Fibroblast of the aortic adventitia (primary cell): ENCODE measurements at regions not wholly inside any gene's neighbourhood (a gene's known extent, or its start where the extent isn't known, plus 50 kb on each side); places are given as distances from the start of the nearest gene placed in this dataset.

Experiments used
- DNase-seq: peaks from one replicate; pipeline ENCODE4 v3.0.0-alpha.2; 2010; ENCODE audit warnings: low read depth
- H3K4me3 ChIP-seq: 2 replicates; pipeline ENCODE4 v1.5.1; 2011; ENCODE audit warnings: low read depth, mild to moderate bottlenecking, control low read depth, low read length, moderate library complexity
- TF ChIP-seq, protein P1 (sequence below): IDR thresholded peaks from 2 replicates; pipeline ENCODE4 v1.5.1; 2011; ENCODE audit warnings: mild to moderate bottlenecking, low read length, control low read depth, inconsistent platforms; ENCODE audit not compliant: insufficient read depth

DNA sequence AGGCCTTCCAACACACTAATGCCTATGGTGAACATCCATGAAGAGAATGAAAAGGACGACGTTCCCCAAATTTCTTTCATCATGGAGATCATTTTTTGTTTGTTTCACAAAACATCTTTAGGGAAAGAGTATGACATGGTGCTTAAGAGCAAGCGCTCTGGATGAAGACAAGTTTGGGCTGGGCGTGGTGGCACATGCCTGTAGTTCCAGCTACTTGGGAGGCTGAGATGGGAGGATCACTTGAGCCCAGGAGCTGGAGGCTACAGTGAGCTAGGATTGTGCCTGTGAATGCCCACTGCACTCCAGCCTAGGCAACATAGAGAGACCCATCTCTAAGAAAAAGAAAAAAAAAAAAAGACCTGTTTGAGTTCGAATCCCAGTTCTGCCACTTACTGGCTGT lies 253.1 kb downstream of the PTPRU start:
- no peak for DNase-seq
- no peak overlapping the region for H3K4me3 ChIP-seq
- TF ChIP-seq, protein P1, sequence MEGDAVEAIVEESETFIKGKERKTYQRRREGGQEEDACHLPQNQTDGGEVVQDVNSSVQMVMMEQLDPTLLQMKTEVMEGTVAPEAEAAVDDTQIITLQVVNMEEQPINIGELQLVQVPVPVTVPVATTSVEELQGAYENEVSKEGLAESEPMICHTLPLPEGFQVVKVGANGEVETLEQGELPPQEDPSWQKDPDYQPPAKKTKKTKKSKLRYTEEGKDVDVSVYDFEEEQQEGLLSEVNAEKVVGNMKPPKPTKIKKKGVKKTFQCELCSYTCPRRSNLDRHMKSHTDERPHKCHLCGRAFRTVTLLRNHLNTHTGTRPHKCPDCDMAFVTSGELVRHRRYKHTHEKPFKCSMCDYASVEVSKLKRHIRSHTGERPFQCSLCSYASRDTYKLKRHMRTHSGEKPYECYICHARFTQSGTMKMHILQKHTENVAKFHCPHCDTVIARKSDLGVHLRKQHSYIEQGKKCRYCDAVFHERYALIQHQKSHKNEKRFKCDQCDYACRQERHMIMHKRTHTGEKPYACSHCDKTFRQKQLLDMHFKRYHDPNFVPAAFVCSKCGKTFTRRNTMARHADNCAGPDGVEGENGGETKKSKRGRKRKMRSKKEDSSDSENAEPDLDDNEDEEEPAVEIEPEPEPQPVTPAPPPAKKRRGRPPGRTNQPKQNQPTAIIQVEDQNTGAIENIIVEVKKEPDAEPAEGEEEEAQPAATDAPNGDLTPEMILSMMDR, result no peak

DNA sequence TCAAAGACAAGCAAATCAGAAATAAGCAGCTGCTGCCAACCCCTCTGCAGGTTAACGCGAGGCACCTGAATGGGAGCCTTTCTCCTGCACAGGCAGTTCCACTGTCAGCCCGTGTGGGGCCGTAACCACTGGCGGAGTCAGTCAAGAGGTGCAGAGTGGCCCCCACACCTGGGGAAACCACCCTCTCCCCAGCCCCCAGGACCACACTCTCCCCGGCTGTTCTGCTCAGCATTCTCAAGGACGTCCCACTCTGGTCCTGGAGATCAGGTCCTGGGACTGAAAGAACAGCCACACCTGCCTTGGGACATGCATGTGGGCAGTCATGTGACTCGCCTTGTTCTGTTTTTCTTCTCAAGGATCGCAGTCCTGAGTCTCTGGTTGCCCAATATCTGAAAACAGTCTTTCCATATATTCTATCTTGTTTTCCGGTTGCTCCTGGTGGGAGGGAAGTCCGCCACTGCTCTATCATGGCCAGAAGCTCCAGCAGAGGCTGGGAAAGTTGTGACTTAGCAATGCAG lies 252.5 kb downstream of the PTPRU start:
- DNase-seq, result no peak

DNA sequence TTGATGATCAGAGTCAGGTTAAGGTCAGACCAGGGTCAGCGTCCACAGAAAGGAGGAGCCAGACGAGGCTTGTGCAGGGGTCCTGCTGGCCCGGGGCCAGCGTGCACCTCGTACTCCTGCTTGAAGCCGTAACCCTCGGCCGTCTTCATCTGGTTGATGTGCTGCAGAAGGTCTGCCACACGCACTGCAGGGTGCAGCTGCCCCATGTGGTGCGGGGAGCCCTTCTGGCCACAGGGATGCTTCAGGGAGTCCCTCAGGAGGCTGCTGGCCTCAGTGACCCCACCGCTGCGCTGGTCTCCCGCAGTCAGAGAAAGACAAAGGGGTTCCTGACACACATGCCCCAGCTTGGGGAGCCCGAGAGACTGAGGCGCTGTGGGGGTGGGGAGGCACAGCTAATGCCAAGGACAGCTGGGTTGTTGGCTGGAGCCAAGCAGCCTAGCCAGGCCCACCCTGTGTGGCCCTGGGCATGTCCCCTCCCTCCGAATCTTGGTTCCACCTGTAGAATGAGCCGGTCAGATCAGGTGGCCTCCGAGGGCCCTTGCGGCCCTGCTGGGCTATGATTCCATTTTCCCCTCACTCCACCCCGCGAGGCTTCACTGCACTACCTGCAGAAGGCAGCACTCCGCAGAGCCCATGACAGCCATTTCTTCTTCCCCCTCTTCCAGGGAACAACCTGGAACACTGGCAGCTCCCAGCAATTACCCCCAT lies 251.9 kb downstream of the PTPRU start:
- TF ChIP-seq, protein P1, result no peak
- H3K4me3 ChIP-seq, result no peak overlapping the region
- DNase-seq, result no peak

More for the DNA sequence above, 252.5 kb downstream of the PTPRU start:
- H3K4me3 ChIP-seq, result no peak overlapping the region
- TF ChIP-seq, protein P1, result no peak

DNA sequence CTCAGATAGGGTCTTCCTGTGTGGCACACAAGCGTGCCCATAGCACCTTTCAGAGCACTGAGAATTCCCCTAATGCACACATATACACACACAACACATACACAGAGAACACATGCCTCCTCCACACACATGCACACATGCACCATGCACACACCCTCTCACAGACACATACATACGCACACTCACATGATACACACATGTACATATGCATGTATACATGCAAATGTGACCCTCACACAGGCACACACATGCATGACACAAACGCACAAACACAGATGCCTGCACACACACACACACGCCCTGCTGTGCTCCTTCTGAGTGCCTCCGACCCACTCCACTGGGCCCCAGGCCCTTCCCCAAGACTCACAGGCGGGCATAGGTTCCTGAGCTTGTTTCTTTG lies 251.0 kb downstream of the PTPRU start:
- TF ChIP-seq, protein P1, result no peak
- H3K4me3 ChIP-seq, result no peak overlapping the region
- no peak for DNase-seq

- TF ChIP-seq, protein P1, result no peak
- H3K4me3 ChIP-seq, result no peak overlapping the region
- no peak for DNase-seq
Measured at GRCh38 chr1:29485096-29485925, 249.0 kb downstream of the PTPRU start.

GRCh38 chr1:29482991-29483390 lies 246.7 kb downstream of the PTPRU start:
- TF ChIP-seq, protein P1, result no peak
- no peak overlapping the region for H3K4me3 ChIP-seq
- no peak for DNase-seq
